WERI-Rb-1 (cell line): ENCODE measurements at regions not wholly inside any gene's neighbourhood (a gene's known extent, or its start where the extent isn't known, plus 50 kb on each side); places are given as distances from the start of the nearest gene placed in this dataset.

ENCODE experiments used
- DNase-seq: peaks from one replicate; pipeline ENCODE4 v3.0.0-alpha.2; 2020
- H3K27ac ChIP-seq: fragments of 250-450 bp; sonication (Bioruptor Pico); 2 replicates; pipeline ENCODE4 v1.5.1; 2020; ENCODE audit warnings: mild to moderate bottlenecking, moderate library complexity
- H3K27me3 ChIP-seq: fragments of 250-450 bp; sonication (Bioruptor Pico); 2 replicates; pipeline ENCODE4 v1.5.1; 2021; ENCODE audit warnings: mild to moderate bottlenecking, low read depth, moderate library complexity; ENCODE audit not compliant: insufficient read depth, severe bottlenecking
- H3K36me3 ChIP-seq: fragments of 250-450 bp; sonication (Bioruptor Pico); 2 replicates; pipeline ENCODE4 v1.5.1; 2020; ENCODE audit warnings: mild to moderate bottlenecking, moderate library complexity
- H3K4me3 ChIP-seq: 2 replicates; pipeline ENCODE4 v1.5.1; 2011; ENCODE audit warnings: low read depth, mild to moderate bottlenecking, control low read depth, low read length
- H3K9me3 ChIP-seq: fragments of 250-450 bp; sonication (Bioruptor Pico); 2 replicates; pipeline ENCODE4 v1.5.1; 2021; ENCODE audit warnings: mild to moderate bottlenecking, moderate library complexity; ENCODE audit not compliant: severe bottlenecking
- CTCF ChIP-seq: IDR thresholded peaks from 2 replicates; pipeline ENCODE4 v1.5.1; 2011; ENCODE audit warnings: low read depth, mild to moderate bottlenecking, control low read depth, inconsistent platforms, low read length

- DNase-seq, result no peak
- H3K4me3 ChIP-seq, result no peak overlapping the region
- no peaks in the 10 kb centered on the region for H3K27me3 ChIP-seq
- H3K36me3 ChIP-seq, result no peaks in the 10 kb centered on the region
- no peak overlapping the region for H3K27ac ChIP-seq
- TF ChIP-seq CTCF, result no peak
- no peaks in the 10 kb centered on the region for H3K9me3 ChIP-seq
Observed at GRCh38 chr1:25128121-25128621, 104.1 kb downstream of the SYF2 start.

DNA sequence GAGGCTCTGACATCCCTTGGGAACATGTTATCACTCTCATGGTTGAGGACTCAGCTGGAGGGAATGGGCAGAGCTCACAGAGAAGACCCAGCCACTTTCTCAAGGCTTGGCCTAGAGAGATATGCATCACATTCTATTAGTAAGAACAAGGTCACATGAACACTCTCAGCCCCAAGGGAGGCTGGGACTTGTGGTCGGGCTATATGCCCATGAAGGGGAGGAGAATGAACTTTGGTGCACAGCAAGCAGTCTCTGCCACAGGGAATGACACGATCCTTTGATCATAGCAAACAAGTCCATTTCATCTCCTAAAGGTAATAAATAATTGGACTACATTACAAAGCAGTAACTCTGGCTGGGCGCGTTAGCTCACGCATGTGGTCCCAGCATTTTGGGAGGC lies 105.7 kb downstream of the SYF2 start:
- DNase-seq, result no peak
- Histone ChIP-seq H3K27ac (no peak overlapping the region), H3K4me3 (no peak overlapping the region), H3K9me3 (no peaks in the 10 kb centered on the region), H3K36me3 (no peaks in the 10 kb centered on the region), H3K27me3 (no peaks in the 10 kb centered on the region)
- no peak for TF ChIP-seq CTCF

DNA sequence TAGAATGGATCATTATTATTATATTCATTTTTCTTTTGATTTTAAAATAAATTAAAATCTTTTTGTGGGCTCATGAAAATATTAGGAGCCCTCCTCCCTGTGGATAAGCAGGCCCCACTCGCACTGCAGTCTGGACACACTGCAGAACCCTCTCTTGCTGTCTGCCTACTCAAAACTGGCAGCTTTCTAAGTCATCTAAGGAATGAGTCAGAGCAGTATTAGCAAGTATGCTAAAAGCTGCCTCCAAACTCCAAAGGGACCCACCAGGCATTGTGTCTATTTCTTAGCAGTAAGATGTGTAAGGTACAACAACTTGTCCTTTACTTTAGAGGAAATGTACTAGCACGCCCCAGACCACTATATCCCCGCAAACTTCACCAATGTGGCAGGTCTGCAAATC lies 108.8 kb downstream of the SYF2 start:
- no peak for DNase-seq
- no peak for TF ChIP-seq CTCF
- H3K27ac ChIP-seq, result no peak overlapping the region
- H3K9me3 ChIP-seq, result no peaks in the 10 kb centered on the region
- no peaks in the 10 kb centered on the region for H3K27me3 ChIP-seq
- no peaks in the 10 kb centered on the region for H3K36me3 ChIP-seq
- H3K4me3 ChIP-seq, result no peak overlapping the region

- no peak for TF ChIP-seq CTCF
- H3K9me3 ChIP-seq, result no peaks in the 10 kb centered on the region
- no peaks in the 10 kb centered on the region for H3K36me3 ChIP-seq
- no peak for DNase-seq
- no peak overlapping the region for H3K4me3 ChIP-seq
- no peak overlapping the region for H3K27ac ChIP-seq
- no peaks in the 10 kb centered on the region for H3K27me3 ChIP-seq
Observed at GRCh38 chr1:25122747-25123146, 109.6 kb downstream of the SYF2 start.

GRCh38 chr1:25120281-25120680 lies 112.0 kb downstream of the SYF2 start:
- Histone ChIP-seq H3K27ac (no peak overlapping the region), H3K36me3 (no peaks in the 10 kb centered on the region), H3K4me3 (no peak overlapping the region), H3K9me3 (no peaks in the 10 kb centered on the region), H3K27me3 (no peaks in the 10 kb centered on the region)
- no peak for TF ChIP-seq CTCF
- DNase-seq, result no peak

DNA sequence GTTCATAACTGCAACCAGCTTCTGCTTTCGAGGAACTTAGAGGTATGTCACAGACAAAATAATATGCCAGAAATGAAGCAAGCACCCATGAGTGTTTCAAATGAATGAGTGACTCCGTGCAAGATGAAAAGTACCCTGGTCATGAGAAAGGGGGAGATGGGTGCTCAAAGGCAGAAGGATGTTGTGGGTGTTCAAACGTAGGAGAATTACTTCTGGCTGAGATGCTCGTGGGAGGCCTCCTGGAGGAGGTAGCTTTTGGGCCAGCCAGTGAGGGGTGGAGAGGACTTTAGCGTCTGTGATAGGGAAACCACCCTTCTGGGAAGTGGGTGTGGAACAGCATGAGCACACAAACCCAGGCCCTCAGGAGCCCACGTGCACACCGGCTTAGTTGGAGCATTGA lies 113.8 kb downstream of the SYF2 start:
- TF ChIP-seq CTCF, result no peak
- Histone ChIP-seq H3K4me3 (no peak overlapping the region), H3K27me3 (no peaks in the 10 kb centered on the region), H3K9me3 (no peaks in the 10 kb centered on the region), H3K36me3 (no peaks in the 10 kb centered on the region), H3K27ac (no peak overlapping the region)
- DNase-seq, result no peak
